OCI-LY7 (cell line): ENCODE measurements at regions not wholly inside any gene's neighbourhood (a gene's known extent, or its start where the extent isn't known, plus 50 kb on each side); places are given as distances from the start of the nearest gene placed in this dataset.

ENCODE experiments used
- BruUV-seq: library from RNA; stranded (reverse); fragments of 400-500 nt; replicated peaks from 2 replicates; lab custom pipeline; 2021; lab: Mats Ljungman, UMichigan
- CTCF ChIA-PET: fragments of 300-600 bp; sonication (Branson Sonifier 250); formaldehyde crosslinking; loops from one replicate; lab custom pipeline; 2022; ENCODE audit warnings: antibody characterized with exemption; ENCODE audit not compliant: unreplicated experiment; lab: Charles Lee
- POLR2A ChIA-PET: fragments of 300-600 bp; sonication (Branson Sonifier 250); formaldehyde crosslinking; loops from one replicate; lab custom pipeline; 2022; ENCODE audit warnings: antibody characterized with exemption; lab: Charles Lee
- DNase-seq: peaks from one replicate; pipeline ENCODE4 v3.0.0-alpha.2; 2015; ENCODE audit warnings: low spot score
- H2AFZ ChIP-seq: fragments of 200-600 bp; sonication (generic), shearing (Covaris generic); 2 replicates; pipeline ENCODE4 v1.6.1; 2014; ENCODE audit warnings: mild to moderate bottlenecking, antibody characterized with exemption, low read length, moderate library complexity
- H3K27ac ChIP-seq: fragments of 200-600 bp; sonication (generic); 2 replicates; pipeline ENCODE4 v1.5.1; 2014; ENCODE audit warnings: mixed run types, low read depth, mild to moderate bottlenecking, moderate library complexity, low read length, inconsistent platforms; ENCODE audit not compliant: poor library complexity, severe bottlenecking
- H3K36me3 ChIP-seq: fragments of 200-600 bp; sonication (generic); 2 replicates; pipeline ENCODE4 v1.6.1; 2014; ENCODE audit warnings: mild to moderate bottlenecking, antibody characterized with exemption, low read length, moderate library complexity, mixed read lengths; ENCODE audit not compliant: insufficient read depth
- H3K4me1 ChIP-seq: fragments of 200-600 bp; sonication (generic); 2 replicates; pipeline ENCODE4 v1.5.1; 2014; ENCODE audit warnings: mild to moderate bottlenecking, low read length; ENCODE audit not compliant: insufficient read depth, poor library complexity, severe bottlenecking
- H3K4me2 ChIP-seq: fragments of 200-600 bp; sonication (generic); 2 replicates; pipeline ENCODE4 v1.6.1; 2014; ENCODE audit warnings: mild to moderate bottlenecking, low read length
- H3K4me3 ChIP-seq: fragments of 200-600 bp; sonication (generic); 2 replicates; pipeline ENCODE4 v1.5.1; 2014; ENCODE audit warnings: mild to moderate bottlenecking, low read depth, low read length; ENCODE audit not compliant: poor library complexity, severe bottlenecking
- H3K79me2 ChIP-seq: fragments of 200-600 bp; sonication (generic); 2 replicates; pipeline ENCODE4 v1.6.1; 2016; ENCODE audit warnings: low read depth, mild to moderate bottlenecking, low read length, moderate library complexity, mixed read lengths; ENCODE audit not compliant: insufficient read depth
- H3K9me2 ChIP-seq: fragments of 200-600 bp; sonication (generic); 2 replicates; pipeline ENCODE4 v1.6.1; 2016; ENCODE audit warnings: mild to moderate bottlenecking, low read length, mixed read lengths; ENCODE audit not compliant: insufficient read depth
- H3K9me3 ChIP-seq: fragments of 200-600 bp; sonication (generic); 2 replicates; pipeline ENCODE4 v1.6.1; 2014; ENCODE audit warnings: mild to moderate bottlenecking, mixed run types, low read length, mixed read lengths
- H4K20me1 ChIP-seq: fragments of 200-600 bp; sonication (generic); 2 replicates; pipeline ENCODE4 v1.6.1; 2014; ENCODE audit warnings: mild to moderate bottlenecking, antibody characterized with exemption, low read length, moderate library complexity, mixed read lengths; ENCODE audit not compliant: insufficient read depth
- EZH2phosphoT487 ChIP-seq: fragments of 200-600 bp; sonication (generic); IDR thresholded peaks from 2 replicates; pipeline ENCODE4 v1.6.1; 2018; ENCODE audit warnings: low read depth, borderline replicate concordance, mild to moderate bottlenecking, mixed run types, antibody characterized with exemption, low read length, moderate library complexity, mixed read lengths
- intact Hi-C: fragments of 100-400 bp; cut with micrococcal nuclease; formaldehyde crosslinking; loops from one replicate; pipeline ENCODE4 v1.10.0; 2022; ENCODE audit not compliant: unreplicated experiment
- TF ChIP-seq, protein P1 (sequence below): fragments of 200-600 bp; sonication (generic); conservative IDR thresholded peaks from 2 replicates; pipeline ENCODE4 v1.5.1; 2014; ENCODE audit warnings: mild to moderate bottlenecking, antibody characterized with exemption, low read length, moderate library complexity, mixed read lengths

DNA sequence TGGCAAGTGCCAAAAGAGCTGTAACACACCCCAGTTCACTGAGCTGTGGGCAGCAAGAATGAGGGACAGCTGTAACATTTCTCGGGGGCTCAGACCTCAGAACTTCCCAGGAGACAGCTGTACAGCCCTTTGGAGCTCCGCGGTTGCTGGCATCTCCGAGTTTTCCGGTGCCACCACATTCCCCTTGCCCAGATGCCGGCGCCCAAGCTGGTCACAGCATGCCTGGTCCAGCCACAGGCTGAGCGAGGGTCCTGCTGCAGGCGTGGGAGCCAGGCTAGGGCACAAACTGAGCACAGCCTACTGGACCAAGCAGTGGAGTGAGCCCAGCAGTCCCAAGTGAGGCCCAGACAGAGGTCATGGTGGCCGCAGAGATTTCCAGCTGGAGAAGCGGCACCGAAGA is 797.7 kb upstream of the EDIL3 start:
- no peak for DNase-seq
- no peak overlapping the region for H3K4me3 ChIP-seq
- H2AFZ ChIP-seq, result no peak overlapping the region
- no peaks in the 10 kb centered on the region for H3K79me2 ChIP-seq
- no peak overlapping the region for H3K27ac ChIP-seq
- no peaks in the 10 kb centered on the region for H4K20me1 ChIP-seq
- no peaks in the 10 kb centered on the region for H3K36me3 ChIP-seq
- H3K4me1 ChIP-seq, result no peaks in the 10 kb centered on the region
- ChIA-PET POLR2A (interaction anchor here (1.0 kb wide), 1 partner anchor 9 kb away, joined by 4 read pairs; no protein-coding TSS in a partner anchor), CTCF (no interaction called here)
- H3K9me3 ChIP-seq, result no peaks in the 10 kb centered on the region
- no TSS peak for BruUV-seq
- H3K9me2 ChIP-seq, result no peaks in the 10 kb centered on the region
- TF ChIP-seq EZH2phosphoT487, result no peak
- TF ChIP-seq, protein P1, sequence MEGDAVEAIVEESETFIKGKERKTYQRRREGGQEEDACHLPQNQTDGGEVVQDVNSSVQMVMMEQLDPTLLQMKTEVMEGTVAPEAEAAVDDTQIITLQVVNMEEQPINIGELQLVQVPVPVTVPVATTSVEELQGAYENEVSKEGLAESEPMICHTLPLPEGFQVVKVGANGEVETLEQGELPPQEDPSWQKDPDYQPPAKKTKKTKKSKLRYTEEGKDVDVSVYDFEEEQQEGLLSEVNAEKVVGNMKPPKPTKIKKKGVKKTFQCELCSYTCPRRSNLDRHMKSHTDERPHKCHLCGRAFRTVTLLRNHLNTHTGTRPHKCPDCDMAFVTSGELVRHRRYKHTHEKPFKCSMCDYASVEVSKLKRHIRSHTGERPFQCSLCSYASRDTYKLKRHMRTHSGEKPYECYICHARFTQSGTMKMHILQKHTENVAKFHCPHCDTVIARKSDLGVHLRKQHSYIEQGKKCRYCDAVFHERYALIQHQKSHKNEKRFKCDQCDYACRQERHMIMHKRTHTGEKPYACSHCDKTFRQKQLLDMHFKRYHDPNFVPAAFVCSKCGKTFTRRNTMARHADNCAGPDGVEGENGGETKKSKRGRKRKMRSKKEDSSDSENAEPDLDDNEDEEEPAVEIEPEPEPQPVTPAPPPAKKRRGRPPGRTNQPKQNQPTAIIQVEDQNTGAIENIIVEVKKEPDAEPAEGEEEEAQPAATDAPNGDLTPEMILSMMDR, result no peak
- no peak overlapping the region for H3K4me2 ChIP-seq
- intact Hi-C loops, result no loop called here

DNA sequence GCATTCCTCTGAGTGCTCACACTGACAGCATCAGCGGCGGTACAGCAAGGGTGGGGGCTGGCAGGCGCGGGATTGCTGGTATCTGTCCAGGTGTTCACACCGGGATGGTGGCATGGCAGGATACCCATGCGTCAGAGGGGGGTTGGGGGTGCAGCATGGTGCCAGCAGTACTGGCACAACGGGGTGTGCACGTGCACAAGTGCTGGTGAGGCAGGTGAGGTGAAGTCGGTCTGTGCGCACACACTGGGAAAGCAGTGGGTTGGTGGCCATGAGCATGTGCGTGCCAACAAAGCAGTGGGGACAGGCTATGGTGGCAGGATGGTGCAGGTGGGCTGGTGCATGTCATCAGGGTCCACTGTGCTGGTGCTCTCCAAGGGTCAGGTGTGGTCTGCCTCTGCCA is 819.6 kb upstream of the EDIL3 start:
- no peak for DNase-seq
- H3K4me3 ChIP-seq, result no peak overlapping the region
- H3K4me1 ChIP-seq, result no peaks in the 10 kb centered on the region
- no peak for TF ChIP-seq EZH2phosphoT487
- TF ChIP-seq, protein P1, result no peak
- no peak overlapping the region for H3K4me2 ChIP-seq
- no peaks in the 10 kb centered on the region for H3K36me3 ChIP-seq
- no peaks in the 10 kb centered on the region for H4K20me1 ChIP-seq
- BruUV-seq, result no TSS peak
- H3K9me2 ChIP-seq, result no peaks in the 10 kb centered on the region
- no peaks in the 10 kb centered on the region for H3K9me3 ChIP-seq
- intact Hi-C loops, result no loop called here
- ChIA-PET POLR2A (no interaction called here), CTCF (no interaction called here)
- no peak overlapping the region for H3K27ac ChIP-seq
- no peak overlapping the region for H2AFZ ChIP-seq
- no peaks in the 10 kb centered on the region for H3K79me2 ChIP-seq

DNA sequence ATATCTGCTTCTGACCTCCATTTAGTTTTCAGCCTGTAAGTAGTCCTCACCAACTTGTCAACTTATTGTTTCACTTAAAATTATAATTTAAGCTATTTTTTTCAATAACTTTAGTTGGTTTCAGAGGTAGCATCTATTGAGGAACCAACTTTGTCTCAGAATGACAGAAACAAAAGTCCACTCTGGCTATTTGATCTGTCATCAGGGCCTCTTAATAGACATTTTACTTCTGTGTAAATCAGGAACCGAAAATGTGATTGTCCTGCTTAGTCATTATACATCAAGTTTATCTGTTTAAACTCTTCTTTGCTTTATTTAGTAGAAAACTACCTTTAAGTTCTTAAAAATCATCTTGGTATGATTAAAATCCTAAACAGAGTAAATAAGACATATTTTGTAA is 820.8 kb upstream of the EDIL3 start:
- Histone ChIP-seq H3K27ac (no peak overlapping the region), H3K36me3 (no peaks in the 10 kb centered on the region), H3K9me2 (no peaks in the 10 kb centered on the region), H3K4me3 (no peak overlapping the region), H3K4me1 (no peaks in the 10 kb centered on the region), H3K9me3 (no peaks in the 10 kb centered on the region), H3K79me2 (no peaks in the 10 kb centered on the region), H4K20me1 (no peaks in the 10 kb centered on the region), H2AFZ (no peak overlapping the region), H3K4me2 (no peak overlapping the region)
- BruUV-seq, result no TSS peak
- CTCF ChIA-PET, result no interaction called here
- intact Hi-C loops, result no loop called here
- POLR2A ChIA-PET, result no interaction called here
- no peak for DNase-seq
- TF ChIP-seq, protein P1, result no peak
- TF ChIP-seq EZH2phosphoT487, result no peak
